ENCODE measurements at regions not wholly inside any gene's neighbourhood (a gene's known extent, or its start where the extent isn't known, plus 50 kb on each side); places are given as distances from the start of the nearest gene placed in this dataset.
A peak's percentile ranks its signal among the peaks of the same experiment; 100 is the strongest.
"Not testable (repeated sequence)": the region's sequence is repeated elsewhere in the genome, so short reads cannot be mapped to it uniquely, and the experiment has no call there.

DNA sequence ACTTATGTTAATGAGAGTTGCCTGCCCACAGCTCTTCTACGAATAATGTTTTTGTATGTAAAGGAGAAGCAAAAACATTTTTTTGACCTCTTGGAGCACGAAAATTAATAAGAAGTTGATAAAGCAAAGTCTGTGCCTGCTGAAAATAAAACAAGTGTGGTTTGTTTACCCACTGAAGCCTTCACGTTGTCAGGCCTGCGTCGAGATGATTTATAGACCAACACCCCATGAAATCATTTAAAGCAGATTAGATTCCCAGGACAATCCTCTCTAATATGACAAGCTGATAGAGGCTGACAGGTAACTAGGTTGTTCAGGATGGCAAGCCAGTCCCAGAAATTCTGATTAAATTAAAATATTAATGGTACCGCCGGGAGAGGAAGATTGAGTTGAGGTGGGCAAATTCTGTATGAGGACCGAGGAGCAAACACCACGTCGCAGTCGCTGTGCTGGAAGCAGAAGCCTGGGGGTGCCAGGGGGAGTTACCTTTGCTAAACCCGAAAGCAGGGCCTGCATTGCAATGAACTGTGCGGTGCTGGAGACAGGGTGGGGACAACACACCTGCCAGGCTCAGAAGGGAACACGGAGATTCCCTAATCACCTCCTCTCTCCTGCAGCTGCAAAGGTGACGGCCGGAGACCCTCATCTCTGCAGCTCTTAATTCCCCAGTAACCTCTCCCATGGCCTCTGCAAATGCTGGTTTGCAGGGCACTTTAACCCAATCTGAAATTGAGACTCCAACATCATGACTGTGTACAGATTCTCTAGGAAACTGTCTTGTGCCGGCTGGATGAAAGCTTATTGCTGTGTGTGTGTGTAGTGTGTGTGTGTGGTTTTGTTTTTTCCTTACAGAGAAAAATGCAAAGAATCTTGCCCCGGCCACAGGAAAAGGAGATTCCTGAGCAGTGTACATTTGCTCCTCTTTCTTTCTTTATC lies 2805.9 kb downstream of the RPIA start:
- not testable (repeated sequence) for DNase-seq (ENCODE audit: low spot score)

- DNase-seq (ENCODE audit: low spot score): not testable (repeated sequence)
These were observed 2806.6 kb downstream of the RPIA start for GRCh38 chr2:91498065-91498449.

- peak; percentile 65 for DNase-seq (ENCODE audit: low spot score)
These were observed 2807.2 kb downstream of the RPIA start for GRCh38 chr2:91498513-91499250.

GRCh38 chr2:91499431-91500050 lies 2808.1 kb downstream of the RPIA start:
- DNase-seq (ENCODE audit: low spot score): not testable (repeated sequence)

DNA sequence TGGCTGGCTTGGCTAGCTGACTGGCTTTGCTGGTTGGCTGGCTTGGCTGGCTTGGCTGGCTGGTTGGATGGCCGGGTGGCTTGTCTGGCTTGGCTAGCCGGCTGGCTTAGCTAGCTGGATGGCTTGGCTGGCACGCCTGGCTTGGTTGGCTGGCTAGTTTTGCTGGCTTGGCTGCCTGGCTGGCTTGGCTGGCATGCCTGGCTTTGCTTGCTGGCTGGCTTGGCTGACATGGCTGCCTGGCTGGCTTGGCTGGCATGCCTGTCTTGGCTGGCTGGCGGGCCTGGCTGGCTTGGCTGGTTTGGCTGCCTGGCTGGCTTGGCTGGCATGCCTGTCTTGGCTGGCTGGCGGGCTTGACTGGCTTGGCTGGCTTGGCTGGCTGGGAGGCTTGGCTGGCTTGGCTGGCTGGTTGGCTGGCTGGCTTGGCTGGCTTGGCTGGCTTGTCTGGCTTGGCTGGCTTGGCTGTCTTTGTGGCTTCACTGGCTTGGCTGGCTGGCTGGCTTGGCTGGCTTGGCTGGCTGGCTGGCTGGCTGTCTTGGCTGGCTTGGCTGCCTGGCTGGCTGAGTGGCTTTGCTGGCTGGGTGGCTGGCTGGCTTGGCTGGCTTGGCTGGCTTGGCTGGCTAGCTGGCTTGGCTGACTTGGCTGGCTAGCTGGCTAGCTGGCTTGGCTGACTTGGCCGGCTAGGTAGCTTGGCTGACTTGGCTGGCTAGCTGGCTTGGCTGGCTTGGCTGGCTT lies 2808.9 kb downstream of the RPIA start:
- peak; percentile 43 for DNase-seq (ENCODE audit: low spot score)

GRCh38 chr2:91500978-91501310 lies 2809.5 kb downstream of the RPIA start:
- DNase-seq (ENCODE audit: low spot score): not testable (repeated sequence)

DNA sequence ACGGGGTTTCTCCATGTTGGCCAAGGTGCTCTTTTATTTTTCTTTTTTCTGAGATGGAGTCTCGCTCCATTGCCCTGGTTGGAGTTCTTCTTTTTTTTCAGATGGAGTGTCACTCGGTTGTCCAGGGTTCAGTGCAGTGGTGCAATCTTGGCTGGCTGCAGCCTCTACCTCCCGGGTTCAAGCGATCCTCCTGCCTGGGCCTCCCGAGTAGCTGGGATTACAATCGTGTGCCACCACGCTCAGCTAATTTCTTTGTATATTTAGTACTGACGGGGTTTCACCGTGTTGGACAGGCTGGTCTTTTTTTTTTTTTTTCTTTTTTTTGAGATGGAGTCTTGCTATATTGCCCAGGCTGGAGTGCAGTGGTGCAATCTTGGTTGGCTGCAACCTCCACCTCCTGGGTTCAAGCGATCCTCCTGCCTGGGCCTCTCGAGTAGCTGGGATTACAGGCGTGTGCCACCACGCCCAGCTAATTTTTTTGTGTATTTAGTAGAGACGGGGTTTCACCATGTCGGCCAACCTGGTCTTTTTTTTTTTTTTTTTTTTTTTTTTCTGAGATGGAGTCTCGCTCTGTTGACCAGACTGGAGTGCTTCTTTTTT lies 2810.1 kb downstream of the RPIA start:
- not testable (repeated sequence) for DNase-seq (ENCODE audit: low spot score)

- not testable (repeated sequence) for DNase-seq (ENCODE audit: low spot score)
These were observed 2812.1 kb downstream of the RPIA start for GRCh38 chr2:91503572-91503958.

- DNase-seq (ENCODE audit: low spot score): peak; percentile 42
These were observed 2812.7 kb downstream of the RPIA start for GRCh38 chr2:91503959-91504741.

GRCh38 chr2:91508816-91509215 lies 2817.3 kb downstream of the RPIA start:
- DNase-seq (ENCODE audit: low spot score): not testable (repeated sequence)

DNA sequence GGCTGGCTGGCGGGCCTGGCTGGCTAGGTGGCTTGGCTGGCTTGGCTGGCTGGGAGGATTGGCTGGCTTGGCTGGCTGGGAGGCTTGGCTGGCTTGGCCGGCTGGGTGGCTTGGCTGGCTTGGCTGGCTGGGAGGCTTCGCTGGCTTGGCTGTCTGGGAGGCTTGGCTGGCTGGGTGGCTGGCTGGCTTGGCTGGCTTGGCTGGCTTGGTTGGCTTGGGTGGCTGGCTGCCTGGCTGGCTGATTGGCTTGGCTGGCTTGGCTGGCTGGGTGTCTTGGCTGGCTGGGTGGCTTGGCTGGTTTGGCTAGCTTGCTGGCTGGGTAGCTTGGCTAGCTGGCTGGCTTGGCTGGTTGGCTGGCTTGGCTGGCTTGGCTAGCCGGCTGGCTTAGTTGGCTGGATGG lies 2817.8 kb downstream of the RPIA start:
- DNase-seq (ENCODE audit: low spot score): not testable (repeated sequence)

DNA sequence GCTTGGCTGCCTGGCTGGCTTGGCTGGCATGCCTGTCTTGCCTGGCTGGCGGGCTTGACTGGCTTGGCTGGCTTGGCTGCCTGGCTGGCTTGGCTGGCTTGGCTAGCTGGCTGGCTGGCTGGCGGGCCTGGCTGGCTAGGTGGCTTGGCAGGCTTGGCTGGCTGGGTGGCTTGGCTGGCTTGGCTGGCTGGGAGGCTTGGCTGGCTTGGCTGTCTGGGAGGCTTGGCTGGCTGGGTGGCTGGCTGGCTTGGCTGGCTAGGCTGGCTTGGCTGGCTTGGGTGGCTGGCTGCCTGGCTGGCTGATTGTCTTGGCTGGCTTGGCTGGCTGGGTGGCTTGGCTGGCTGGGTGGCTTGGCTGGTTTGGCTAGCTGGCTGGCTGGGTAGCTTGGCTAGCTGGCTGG lies 2819.7 kb downstream of the RPIA start:
- not testable (repeated sequence) for DNase-seq (ENCODE audit: low spot score)

- not testable (repeated sequence) for DNase-seq (ENCODE audit: low spot score)
These were observed 2824.5 kb downstream of the RPIA start for GRCh38 chr2:91515966-91516365.

DNA sequence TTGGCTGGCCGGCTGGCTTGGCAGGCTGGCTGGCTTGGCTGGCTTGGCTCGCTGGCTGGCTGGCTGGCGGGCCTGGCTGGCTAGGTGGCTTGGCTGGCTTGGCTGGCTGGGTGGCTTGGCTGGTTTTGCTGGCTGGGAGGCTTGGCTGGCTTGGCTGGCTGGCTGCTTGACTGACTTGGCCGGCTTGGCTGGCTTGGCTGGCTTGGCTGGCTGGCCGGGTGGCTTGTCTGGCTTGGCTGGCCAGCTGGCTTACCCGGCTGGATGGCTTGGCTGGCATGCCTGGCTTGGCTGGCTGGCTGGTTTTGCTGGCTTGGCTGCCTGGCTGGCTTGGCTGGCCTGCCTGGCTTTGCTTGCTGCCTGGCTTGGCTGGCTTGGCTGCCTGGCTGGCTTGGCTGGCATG lies 2825.2 kb downstream of the RPIA start:
- not testable (repeated sequence) for DNase-seq (ENCODE audit: low spot score)

- DNase-seq (ENCODE audit: low spot score): peak; percentile 39
These were observed 2826.4 kb downstream of the RPIA start for GRCh38 chr2:91517846-91518245.

GRCh38 chr2:91518361-91518981 lies 2827.0 kb downstream of the RPIA start:
- DNase-seq (ENCODE audit: low spot score): peak; percentile 37

GRCh38 chr2:91519359-91519758 lies 2827.9 kb downstream of the RPIA start:
- peak; percentile 28 for DNase-seq (ENCODE audit: low spot score)

DNA sequence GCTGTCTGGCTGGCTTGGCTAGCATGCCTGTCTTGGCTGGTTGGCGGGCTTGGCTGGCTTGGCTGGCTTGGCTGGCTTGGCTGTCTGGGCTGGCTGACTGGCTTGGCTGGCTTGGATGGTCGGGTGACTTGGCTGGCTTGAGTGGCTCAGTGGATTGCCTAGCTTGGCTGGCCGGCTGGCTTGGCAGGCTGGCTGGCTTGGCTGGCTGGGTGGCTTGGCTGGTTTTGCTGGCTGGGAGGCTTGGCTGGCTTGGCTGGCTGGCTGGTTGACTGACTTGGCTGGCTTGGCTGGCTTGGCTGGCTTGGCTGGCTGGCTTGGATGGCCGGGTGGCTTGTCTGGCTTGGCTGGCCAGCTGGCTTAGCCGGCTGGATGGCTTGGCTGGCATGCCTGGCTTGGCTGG lies 2828.4 kb downstream of the RPIA start:
- DNase-seq (ENCODE audit: low spot score): peak; percentile 36

- not testable (repeated sequence) for DNase-seq (ENCODE audit: low spot score)
These were observed 2829.1 kb downstream of the RPIA start for GRCh38 chr2:91520523-91520922.

- DNase-seq (ENCODE audit: low spot score): not testable (repeated sequence)
These were observed 2829.6 kb downstream of the RPIA start for GRCh38 chr2:91520972-91521535.

All from ureter (tissue), 1 donor.